Mesendoderm (in vitro differentiated cells): ENCODE measurements at regions not wholly inside any gene's neighbourhood (a gene's known extent, or its start where the extent isn't known, plus 50 kb on each side); places are given as distances from the start of the nearest gene placed in this dataset.

Experiments
- DNase-seq: peaks from one replicate; pipeline ENCODE4 v3.0.0; 2013
- H2AK5ac ChIP-seq: 2 replicates; pipeline ENCODE4 v1.6.1; 2013; ENCODE audit warnings: low read length, inconsistent platforms
- H2BK120ac ChIP-seq: 2 replicates; pipeline ENCODE4 v1.6.1; 2013; ENCODE audit warnings: low read depth, mild to moderate bottlenecking, low read length, moderate library complexity, mixed read lengths
- H2BK15ac ChIP-seq: replicated peaks from 2 replicates; pipeline ENCODE4 v1.6.1; 2013; ENCODE audit warnings: low read depth, mild to moderate bottlenecking, moderate library complexity
- H2BK5ac ChIP-seq: 2 replicates; pipeline ENCODE4 v1.6.1; 2013; ENCODE audit warnings: low read length, inconsistent platforms
- H3K18ac ChIP-seq: 2 replicates; pipeline ENCODE4 v1.6.1; 2013; ENCODE audit warnings: mild to moderate bottlenecking, low read length, mixed read lengths
- H3K23ac ChIP-seq: one replicate; pipeline ENCODE4 v1.6.1; 2013; ENCODE audit warnings: low read length
- H3K27ac ChIP-seq: 2 replicates; pipeline ENCODE4 v1.5.1; 2013; ENCODE audit warnings: low read depth, mild to moderate bottlenecking, inconsistent platforms, low read length, moderate library complexity
- H3K27me3 ChIP-seq: 2 replicates; pipeline ENCODE4 v1.6.1; 2013; ENCODE audit warnings: low read length, control low read depth, mild to moderate bottlenecking, inconsistent platforms; ENCODE audit not compliant: insufficient read depth, poor library complexity
- H3K36me3 ChIP-seq: 2 replicates; pipeline ENCODE4 v1.6.1; 2013; ENCODE audit warnings: low read length, inconsistent platforms; ENCODE audit not compliant: control insufficient read depth, insufficient read depth
- H3K4ac ChIP-seq: one replicate; pipeline ENCODE4 v1.6.1; 2013; ENCODE audit warnings: low read depth, mild to moderate bottlenecking, low read length, moderate library complexity
- H3K4me1 ChIP-seq: 2 replicates; pipeline ENCODE4 v1.6.1; 2013; ENCODE audit warnings: low read depth, low read length, inconsistent platforms; ENCODE audit not compliant: control insufficient read depth
- H3K4me2 ChIP-seq: 2 replicates; pipeline ENCODE4 v1.6.1; 2013; ENCODE audit warnings: low read length
- H3K4me3 ChIP-seq: 2 replicates; pipeline ENCODE4 v1.5.1; 2013; ENCODE audit warnings: mild to moderate bottlenecking, low read length
- H3K56ac ChIP-seq: one replicate; pipeline ENCODE4 v1.6.1; 2013; ENCODE audit warnings: low read length
- H3K79me1 ChIP-seq: 2 replicates; pipeline ENCODE4 v1.6.1; 2013; ENCODE audit warnings: low read length, inconsistent platforms
- H3K79me2 ChIP-seq: 2 replicates; pipeline ENCODE4 v1.6.1; 2013; ENCODE audit warnings: mild to moderate bottlenecking, low read length; ENCODE audit not compliant: control insufficient read depth, insufficient read depth
- H3K9ac ChIP-seq: 2 replicates; pipeline ENCODE4 v1.6.1; 2013; ENCODE audit warnings: low read length, inconsistent platforms
- H4K5ac ChIP-seq: one replicate; pipeline ENCODE4 v1.6.1; 2013; ENCODE audit warnings: low read length
- H4K8ac ChIP-seq: one replicate; pipeline ENCODE4 v1.6.1; 2013; ENCODE audit warnings: low read depth, mild to moderate bottlenecking, control low read depth, low read length, moderate library complexity
- WGBS: extraction: QIAGEN DNeasy Blood & Tissue Kit; methylation state at CpG from one replicate; pipeline ENCODE4 v1.1.7; 2013; ENCODE audit warnings: low lambda C conversion rate, missing lambda C conversion rate; ENCODE audit not compliant: insufficient coverage; ENCODE audit errors: extremely low coverage; 5-methylcytosine and 5-hydroxymethylcytosine counted together

DNA sequence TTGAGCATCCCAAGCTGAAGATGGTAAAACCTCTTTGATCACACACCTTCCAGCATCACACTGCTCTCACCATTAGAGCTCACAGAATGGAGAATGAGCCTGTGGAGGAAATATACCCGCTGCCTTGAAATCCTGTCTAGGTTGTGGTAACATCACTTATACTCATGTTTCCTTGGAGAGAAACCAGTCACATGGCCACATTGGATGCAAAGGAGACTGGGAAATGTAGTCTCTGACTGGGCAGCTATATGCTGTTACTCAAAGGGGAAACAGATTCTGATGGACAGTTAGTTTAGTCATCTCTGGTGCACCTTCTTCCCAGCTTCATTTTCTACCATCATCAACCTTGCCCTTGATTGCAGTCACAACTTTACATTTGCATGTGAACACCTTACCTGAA is 286.3 kb downstream of the ANKRD50 start:
- H3K4me2 ChIP-seq: no peak overlapping the region
- no peak overlapping the region for H4K8ac ChIP-seq
- H3K4me3 ChIP-seq: no peak overlapping the region
- no peak overlapping the region for H3K4ac ChIP-seq
- H2BK15ac ChIP-seq: no peak overlapping the region
- H3K18ac ChIP-seq: no peak overlapping the region
- H3K36me3 ChIP-seq: no peaks in the 10 kb centered on the region
- no peaks in the 10 kb centered on the region for H3K79me2 ChIP-seq
- no peak overlapping the region for H3K23ac ChIP-seq
- H2BK5ac ChIP-seq: no peak overlapping the region
- H3K56ac ChIP-seq: no peak overlapping the region
- H4K5ac ChIP-seq: no peak overlapping the region
- no peaks in the 10 kb centered on the region for H3K27me3 ChIP-seq
- no CpG with 5 or more reads among the region's 1 CpG for WGBS
- no peak overlapping the region for H3K27ac ChIP-seq
- no peak overlapping the region for H2AK5ac ChIP-seq
- no peaks in the 10 kb centered on the region for H3K79me1 ChIP-seq
- no peaks in the 10 kb centered on the region for H3K4me1 ChIP-seq
- no peak overlapping the region for H2BK120ac ChIP-seq
- peak; percentile 15 for DNase-seq
- H3K9ac ChIP-seq: no peak overlapping the region

DNA sequence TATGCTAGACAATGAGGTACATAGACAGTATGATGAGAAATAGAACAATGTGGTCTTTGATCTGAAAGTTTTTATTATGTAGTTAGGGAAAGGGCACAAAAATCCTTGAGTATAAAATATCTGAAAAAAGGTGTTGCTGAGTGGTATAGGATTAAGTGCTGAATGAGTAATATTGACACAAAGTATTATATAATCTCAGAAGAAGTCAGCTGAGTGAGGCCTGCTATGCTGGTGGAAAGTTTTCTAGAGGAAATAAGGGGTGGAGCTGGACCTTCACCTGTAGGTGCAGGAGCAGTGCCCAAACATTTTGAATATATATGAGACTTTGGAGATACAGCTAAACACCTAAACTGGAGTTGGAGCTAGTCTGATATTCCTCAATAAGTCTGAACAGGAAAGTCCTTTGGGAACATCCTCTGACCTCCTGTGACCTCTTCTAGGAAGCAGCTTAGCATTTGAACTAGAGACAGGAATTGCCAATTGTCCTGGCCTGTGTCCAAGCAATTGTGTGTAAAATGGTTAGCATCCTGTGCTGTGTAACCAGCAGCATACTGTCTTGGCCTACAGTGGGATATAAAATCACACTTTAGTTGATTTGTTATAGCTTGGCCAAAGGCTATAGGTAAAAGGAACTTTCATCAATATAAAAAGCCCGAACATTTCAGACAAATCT is 285.3 kb downstream of the ANKRD50 start:
- H3K4ac ChIP-seq: no peak overlapping the region
- no peak overlapping the region for H4K8ac ChIP-seq
- no CpG with 5 or more reads among the region's 1 CpG for WGBS
- DNase-seq: peak; percentile 24
- no peak overlapping the region for H3K9ac ChIP-seq
- H3K18ac ChIP-seq: no peak overlapping the region
- no peak overlapping the region for H3K4me2 ChIP-seq
- H3K27ac ChIP-seq: no peak overlapping the region
- no peak overlapping the region for H3K4me3 ChIP-seq
- H2BK5ac ChIP-seq: no peak overlapping the region
- no peak overlapping the region for H3K23ac ChIP-seq
- H3K56ac ChIP-seq: no peak overlapping the region
- H2BK15ac ChIP-seq: no peak overlapping the region
- H3K79me2 ChIP-seq: no peaks in the 10 kb centered on the region
- no peaks in the 10 kb centered on the region for H3K4me1 ChIP-seq
- no peak overlapping the region for H4K5ac ChIP-seq
- no peak overlapping the region for H2AK5ac ChIP-seq
- H3K79me1 ChIP-seq: no peaks in the 10 kb centered on the region
- no peaks in the 10 kb centered on the region for H3K36me3 ChIP-seq
- no peaks in the 10 kb centered on the region for H3K27me3 ChIP-seq
- no peak overlapping the region for H2BK120ac ChIP-seq

DNA sequence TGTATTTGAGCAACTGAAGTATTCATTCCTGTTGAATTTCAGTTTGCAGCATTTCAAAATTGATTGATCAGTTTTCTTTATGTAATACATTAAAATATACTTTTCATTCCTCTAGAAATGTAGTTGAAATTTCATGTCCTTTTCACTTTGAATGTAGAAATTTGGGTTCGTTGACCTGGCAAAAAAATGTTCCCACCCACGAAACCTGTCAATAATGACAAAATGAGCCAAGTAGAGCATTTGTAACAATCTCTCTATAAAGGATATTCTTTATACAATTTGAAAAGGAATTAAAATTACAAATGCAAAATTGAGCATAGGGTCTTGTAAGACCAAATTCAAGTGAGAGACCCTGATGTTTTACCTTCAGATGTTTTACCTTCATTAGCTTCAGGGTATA is 283.9 kb downstream of the ANKRD50 start:
- Histone ChIP-seq H3K18ac (no peak overlapping the region), H2BK5ac (no peak overlapping the region), H3K56ac (no peak overlapping the region), H2BK120ac (no peak overlapping the region), H3K79me1 (no peaks in the 10 kb centered on the region), H3K79me2 (no peaks in the 10 kb centered on the region), H3K27me3 (no peaks in the 10 kb centered on the region), H2BK15ac (no peak overlapping the region), H4K5ac (no peak overlapping the region), H3K9ac (no peak overlapping the region), H4K8ac (no peak overlapping the region), H3K4ac (no peak overlapping the region), H3K4me1 (no peaks in the 10 kb centered on the region), H3K4me2 (no peak overlapping the region), H3K36me3 (no peaks in the 10 kb centered on the region), H3K4me3 (no peak overlapping the region), H2AK5ac (no peak overlapping the region), H3K27ac (no peak overlapping the region), H3K23ac (no peak overlapping the region)
- DNase-seq: no peak
- WGBS: no CpG with 5 or more reads among the region's 2 CpGs

DNA sequence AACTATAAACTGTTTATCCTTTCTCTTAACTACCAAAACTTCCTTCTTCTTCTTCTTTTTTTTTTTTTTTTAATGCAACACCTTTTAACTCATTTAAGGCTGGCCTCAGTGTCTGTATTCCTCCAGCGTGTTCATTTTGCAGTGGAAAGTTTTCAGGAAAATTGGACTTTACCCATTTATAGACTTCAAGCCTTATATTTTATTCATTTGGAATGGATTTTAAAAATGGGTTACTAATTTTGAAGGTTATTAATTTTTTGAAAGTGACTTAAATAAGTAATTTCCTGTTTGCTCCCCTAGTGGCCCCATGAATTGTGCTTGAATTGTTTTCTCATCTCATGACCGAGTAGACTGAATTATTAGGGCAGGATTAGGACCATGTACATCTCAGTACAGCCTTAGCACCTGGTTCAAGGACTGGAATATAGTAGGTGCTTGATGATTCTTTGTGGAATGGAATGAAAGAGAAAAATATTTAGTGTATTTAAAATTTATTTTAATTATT is 282.7 kb downstream of the ANKRD50 start:
- Histone ChIP-seq H3K4ac (no peak overlapping the region), H3K4me3 (no peak overlapping the region), H3K27ac (no peak overlapping the region), H4K5ac (no peak overlapping the region), H2AK5ac (no peak overlapping the region), H2BK15ac (no peak overlapping the region), H3K79me1 (no peaks in the 10 kb centered on the region), H2BK5ac (no peak overlapping the region), H3K79me2 (no peaks in the 10 kb centered on the region), H3K4me2 (no peak overlapping the region), H3K27me3 (no peaks in the 10 kb centered on the region), H3K9ac (no peak overlapping the region), H3K56ac (no peak overlapping the region), H3K23ac (no peak overlapping the region), H3K18ac (no peak overlapping the region), H3K4me1 (no peaks in the 10 kb centered on the region), H4K8ac (no peak overlapping the region), H2BK120ac (no peak overlapping the region), H3K36me3 (no peaks in the 10 kb centered on the region)
- no peak for DNase-seq
- WGBS: no CpG with 5 or more reads among the region's 2 CpGs

DNA sequence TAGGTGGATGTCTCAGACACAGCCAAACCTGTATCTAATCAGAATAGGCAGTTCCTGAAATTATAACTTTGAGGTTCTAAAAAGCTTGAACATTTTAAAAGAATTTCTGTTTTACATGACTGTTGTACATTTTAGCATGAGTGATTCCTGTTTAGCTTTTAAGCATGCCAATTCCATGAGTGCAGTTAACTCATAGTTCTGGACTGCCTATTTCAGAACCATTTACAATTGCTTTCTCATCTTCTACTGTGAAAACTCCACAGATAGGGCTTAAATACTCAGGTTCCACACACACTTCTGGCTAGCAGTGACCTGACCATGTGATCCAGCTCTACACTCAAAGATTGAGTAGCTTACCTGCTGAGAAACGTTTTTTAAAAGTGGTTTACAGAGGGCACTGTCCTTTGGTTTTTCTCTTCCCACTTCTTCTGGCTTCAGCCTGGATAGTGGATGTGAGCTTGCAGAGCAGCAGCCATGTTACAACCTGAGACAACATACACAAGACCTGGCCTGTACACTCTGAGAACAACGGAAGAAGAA is 280.8 kb downstream of the ANKRD50 start:
- no peak overlapping the region for H3K4ac ChIP-seq
- no peak overlapping the region for H4K5ac ChIP-seq
- no peaks in the 10 kb centered on the region for H3K79me2 ChIP-seq
- DNase-seq: no peak
- no CpG with 5 or more reads among the region's 2 CpGs for WGBS
- H3K9ac ChIP-seq: no peak overlapping the region
- H3K56ac ChIP-seq: no peak overlapping the region
- no peaks in the 10 kb centered on the region for H3K27me3 ChIP-seq
- no peak overlapping the region for H3K27ac ChIP-seq
- no peaks in the 10 kb centered on the region for H3K79me1 ChIP-seq
- H2AK5ac ChIP-seq: no peak overlapping the region
- no peak overlapping the region for H3K4me2 ChIP-seq
- H3K23ac ChIP-seq: no peak overlapping the region
- no peak overlapping the region for H3K18ac ChIP-seq
- H2BK5ac ChIP-seq: no peak overlapping the region
- no peak overlapping the region for H4K8ac ChIP-seq
- H3K4me3 ChIP-seq: no peak overlapping the region
- H2BK120ac ChIP-seq: no peak overlapping the region
- no peaks in the 10 kb centered on the region for H3K36me3 ChIP-seq
- no peak overlapping the region for H2BK15ac ChIP-seq
- H3K4me1 ChIP-seq: no peaks in the 10 kb centered on the region

DNA sequence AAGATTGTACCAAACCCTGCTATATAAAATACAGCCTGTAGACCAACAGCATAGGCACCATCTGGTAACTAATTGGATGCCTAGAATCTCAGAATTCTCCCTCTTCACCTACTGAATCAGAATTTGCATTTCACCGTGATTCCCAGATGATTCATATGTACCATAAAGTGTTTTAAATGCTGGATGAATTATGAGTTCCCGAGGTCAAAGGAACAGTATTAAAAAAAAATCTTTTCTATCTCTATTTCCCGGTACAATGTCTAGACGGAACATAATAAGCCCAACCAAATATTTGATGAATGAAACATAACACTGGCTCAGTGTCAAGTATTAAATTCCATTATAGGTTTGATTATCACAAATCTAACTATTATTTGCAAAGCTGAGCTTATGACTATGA is 280.0 kb downstream of the ANKRD50 start:
- Histone ChIP-seq H3K36me3 (no peaks in the 10 kb centered on the region), H3K9ac (no peak overlapping the region), H2BK5ac (no peak overlapping the region), H3K56ac (no peak overlapping the region), H3K27ac (no peak overlapping the region), H3K27me3 (no peaks in the 10 kb centered on the region), H3K4me1 (no peaks in the 10 kb centered on the region), H4K8ac (no peak overlapping the region), H2AK5ac (no peak overlapping the region), H3K18ac (no peak overlapping the region), H4K5ac (no peak overlapping the region), H3K4ac (no peak overlapping the region), H3K4me3 (no peak overlapping the region), H3K23ac (no peak overlapping the region), H3K79me2 (no peaks in the 10 kb centered on the region), H3K79me1 (no peaks in the 10 kb centered on the region), H3K4me2 (no peak overlapping the region), H2BK120ac (no peak overlapping the region), H2BK15ac (no peak overlapping the region)
- DNase-seq: no peak
- no CpG with 5 or more reads among the region's 4 CpGs for WGBS
